ENCODE measurements at regions not wholly inside any gene's neighbourhood (a gene's known extent, or its start where the extent isn't known, plus 50 kb on each side); places are given as distances from the start of the nearest gene placed in this dataset.
"Not testable (repeated sequence)": the region's sequence is repeated elsewhere in the genome, so short reads cannot be mapped to it uniquely, and the experiment has no call there.

DNA sequence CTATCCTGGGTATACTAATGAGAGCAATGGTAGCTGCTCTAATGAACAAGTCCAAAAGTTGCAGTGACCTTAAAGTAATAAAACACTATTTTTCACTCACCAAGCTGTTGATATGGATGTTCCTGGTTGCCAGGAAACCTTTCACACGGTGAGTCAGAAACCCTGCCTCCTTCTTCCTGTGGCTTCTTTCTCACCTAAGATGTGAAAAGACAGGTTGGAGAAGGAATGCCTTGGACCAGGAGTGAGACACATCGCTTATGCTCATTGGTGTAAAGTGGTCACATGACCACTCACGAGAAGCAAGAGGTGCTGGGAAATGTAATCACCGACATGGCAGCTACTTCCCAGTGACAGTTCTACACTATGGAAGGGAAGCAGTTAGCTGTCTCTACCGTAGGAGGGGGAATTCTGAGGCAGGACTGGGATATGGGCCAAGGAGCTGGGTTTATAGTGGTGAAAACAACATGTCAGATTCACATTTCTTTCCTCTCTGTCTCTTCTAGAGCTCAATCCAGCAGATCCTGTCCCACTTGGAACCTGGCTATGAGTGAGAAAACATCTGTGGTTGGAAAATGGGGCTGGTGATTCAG is 320.4 kb upstream of the KLF4 start:
- DNase-seq, result no peak

- DNase-seq, result no peak
Measured at GRCh38 chr9:107807183-107807582, 317.6 kb upstream of the KLF4 start.

DNA sequence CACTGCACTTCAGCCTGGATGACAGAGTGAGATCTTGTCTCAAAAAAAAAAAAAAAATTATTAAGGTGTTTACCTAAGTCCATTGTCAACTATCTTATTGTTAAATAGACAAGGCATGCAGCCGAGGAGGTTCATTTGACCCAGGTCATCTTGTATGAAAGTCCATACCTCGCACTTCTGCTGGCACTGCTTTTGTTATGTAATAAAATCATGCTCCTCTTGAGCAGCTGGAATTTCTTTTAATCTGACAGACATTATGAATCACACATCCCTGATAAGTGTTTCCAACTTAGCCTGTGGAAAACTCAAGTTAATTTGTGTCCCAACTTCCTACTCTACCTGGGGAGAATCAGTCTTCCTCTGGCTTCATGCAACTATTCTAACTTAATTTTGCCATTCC is 315.6 kb upstream of the KLF4 start:
- no peak for DNase-seq

DNA sequence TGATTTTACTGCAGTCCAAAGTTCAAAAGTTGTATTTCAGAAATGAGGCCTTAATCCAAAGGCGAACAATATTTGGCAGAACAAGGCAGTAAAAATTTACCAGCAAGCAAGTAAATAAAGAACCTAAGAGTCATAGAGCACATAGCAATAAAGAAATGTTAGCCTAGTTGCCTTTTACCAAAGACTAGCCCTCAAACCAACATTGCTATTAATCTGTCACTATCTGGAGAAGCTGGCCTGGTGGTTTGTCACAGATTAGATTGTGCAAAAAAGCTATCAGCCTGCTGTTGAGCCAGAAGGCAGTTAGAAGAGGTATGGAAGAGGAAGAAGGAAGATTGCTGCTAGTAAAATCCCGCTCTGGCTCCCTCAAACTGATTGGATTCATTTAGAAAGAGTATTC is 304.7 kb upstream of the KLF4 start:
- DNase-seq, result no peak

- DNase-seq, result no peak
Measured at GRCh38 chr9:107793541-107793940, 304.0 kb upstream of the KLF4 start.

- DNase-seq, result no peak
Measured at GRCh38 chr9:107792596-107792995, 303.0 kb upstream of the KLF4 start.

DNA sequence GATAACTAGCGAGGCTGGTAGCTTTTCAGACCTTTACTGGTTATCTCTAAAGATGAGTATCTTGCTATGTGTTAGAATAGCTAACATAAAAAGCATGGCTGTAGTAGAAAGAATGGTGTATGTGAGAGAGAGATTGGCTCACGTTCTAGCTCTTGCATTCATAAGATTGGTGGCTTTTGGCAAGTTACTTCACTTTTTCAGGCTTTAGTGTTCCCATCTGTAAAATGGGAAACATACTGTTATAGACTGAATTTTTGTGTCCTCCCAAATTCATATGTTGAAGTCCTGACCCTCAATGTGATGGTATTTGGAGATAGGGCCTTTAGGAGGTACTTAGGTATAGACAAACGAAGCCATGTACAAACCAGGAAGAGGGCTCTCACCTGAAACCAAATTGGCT is 302.4 kb upstream of the KLF4 start:
- DNase-seq, result no peak

DNA sequence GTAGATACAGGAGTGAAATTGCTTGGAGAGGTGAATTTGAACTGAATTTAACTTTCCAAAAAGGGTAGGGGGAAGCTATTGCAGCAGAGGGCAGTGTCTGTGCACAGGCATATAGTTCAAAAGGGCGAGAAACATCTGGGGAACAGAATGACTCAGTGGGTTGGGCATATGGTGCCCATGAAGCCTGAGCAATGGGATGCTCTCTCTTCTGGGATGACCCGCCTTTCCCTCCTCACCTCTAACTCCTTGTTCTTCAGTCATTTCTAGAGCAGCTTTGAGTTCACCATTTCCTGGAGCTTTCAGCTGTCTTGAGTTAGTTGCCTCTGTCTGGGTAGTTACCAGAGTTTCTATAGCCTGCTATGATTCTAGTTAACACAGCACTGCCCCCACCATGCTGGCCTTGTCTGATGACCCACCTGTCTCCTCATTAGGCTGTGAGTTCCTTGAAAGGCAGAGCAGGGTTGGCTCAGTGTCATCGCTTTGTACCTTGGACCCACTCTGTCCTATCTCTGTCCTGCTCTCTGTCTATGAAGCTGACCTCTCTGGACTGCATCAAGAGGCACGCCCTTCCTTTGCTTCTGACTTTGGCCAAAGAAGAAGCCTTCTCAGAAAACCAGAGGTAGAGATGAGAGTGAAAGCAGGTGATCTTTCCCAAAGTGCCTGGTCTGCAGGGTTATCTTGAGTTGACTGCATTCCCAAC is 299.6 kb upstream of the KLF4 start:
- no peak for DNase-seq

DNA sequence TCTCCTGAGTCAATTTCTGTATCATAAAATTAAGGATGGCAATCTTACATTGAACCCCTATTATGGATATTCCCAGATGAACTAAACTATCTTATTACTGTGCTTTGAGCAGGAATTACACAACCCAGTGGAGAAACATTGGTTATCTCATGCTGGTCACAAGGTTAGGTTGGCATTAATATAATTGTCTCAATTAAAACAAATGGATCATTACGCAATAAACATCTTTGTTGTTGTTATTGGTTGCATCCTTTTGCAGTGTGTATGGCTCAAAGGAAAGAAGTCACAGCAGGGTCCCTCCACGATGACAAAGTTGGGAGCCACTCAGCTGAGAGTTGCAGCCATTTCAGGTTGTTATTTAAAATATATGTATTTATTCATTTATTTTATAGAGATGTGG is 297.0 kb upstream of the KLF4 start:
- no peak for DNase-seq

DNA sequence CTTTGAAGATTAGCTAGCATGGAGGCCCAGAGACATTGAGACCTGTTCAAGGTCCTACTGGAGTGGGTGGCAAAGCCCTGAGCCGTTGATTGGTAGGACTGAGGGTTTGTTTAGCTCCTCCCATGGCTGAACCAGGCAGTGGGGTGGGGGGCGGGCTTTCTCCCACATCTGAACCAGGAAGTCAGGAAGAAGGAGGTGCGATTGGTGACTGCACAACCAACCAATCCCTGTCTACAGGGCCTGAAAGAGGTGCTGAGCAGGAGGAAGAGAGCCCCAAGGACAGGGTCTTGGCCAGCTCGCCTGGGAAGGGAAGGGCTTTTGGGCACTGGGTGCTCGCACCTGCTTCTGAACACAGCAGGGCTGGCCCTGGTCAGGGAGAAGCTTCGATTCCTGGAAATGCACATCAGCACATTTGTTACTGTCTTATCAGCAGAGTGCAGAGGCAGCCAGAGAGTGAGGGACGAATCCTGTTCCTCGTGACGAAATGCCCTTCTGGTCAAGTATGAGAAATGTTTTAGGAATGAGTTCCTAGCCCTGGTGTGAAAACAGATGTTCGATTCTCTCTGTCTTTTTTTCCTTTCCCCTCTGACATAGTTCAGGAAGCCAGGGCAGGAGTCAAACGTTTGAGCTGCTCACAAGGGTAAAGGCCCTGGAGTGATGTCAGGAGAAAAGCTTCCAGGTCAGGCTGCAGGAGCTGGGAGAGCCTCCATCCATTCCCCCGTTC is 294.8 kb upstream of the KLF4 start:
- no peak for DNase-seq

DNA sequence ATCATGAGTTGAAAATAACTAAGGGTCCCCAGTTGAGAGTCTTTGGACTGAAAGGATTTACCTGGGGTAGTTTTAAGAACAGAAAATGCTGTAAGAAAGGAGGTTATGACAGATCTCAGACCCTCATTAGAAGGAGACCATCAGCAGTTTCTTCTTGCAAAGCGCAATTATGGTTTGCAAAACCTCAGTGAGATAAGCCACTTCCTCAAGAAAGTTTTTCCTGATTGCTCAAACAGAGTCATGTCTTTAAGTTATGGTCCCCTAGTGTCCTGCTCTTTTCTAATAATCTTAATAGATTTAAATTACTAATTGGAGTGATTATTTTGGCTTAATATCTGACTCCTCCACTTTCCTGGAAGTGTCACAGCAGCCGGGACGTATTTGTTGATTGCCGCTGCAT is 293.2 kb upstream of the KLF4 start:
- DNase-seq, result no peak

- DNase-seq, result no peak
Measured at GRCh38 chr9:107782381-107782780, 292.8 kb upstream of the KLF4 start.

DNA sequence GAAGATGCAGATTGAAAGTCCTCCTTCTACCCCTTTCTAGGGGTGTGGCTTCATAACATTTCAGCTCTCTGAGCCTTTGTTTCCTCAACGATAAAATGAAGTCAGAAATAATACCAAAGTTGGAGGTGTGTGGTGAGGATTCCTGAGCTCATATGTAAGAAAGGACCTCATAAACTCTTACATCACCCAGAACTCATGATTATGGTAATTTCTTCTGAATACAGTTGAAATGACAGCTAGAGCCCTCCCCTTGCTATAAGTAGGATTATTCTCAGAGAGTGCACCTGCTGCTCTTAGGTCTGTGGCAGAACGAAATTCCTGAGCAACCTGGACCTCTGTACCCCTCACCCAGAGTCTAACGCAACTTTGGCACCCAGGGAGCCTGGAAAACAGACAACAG is 291.4 kb upstream of the KLF4 start:
- DNase-seq, result no peak

DNA sequence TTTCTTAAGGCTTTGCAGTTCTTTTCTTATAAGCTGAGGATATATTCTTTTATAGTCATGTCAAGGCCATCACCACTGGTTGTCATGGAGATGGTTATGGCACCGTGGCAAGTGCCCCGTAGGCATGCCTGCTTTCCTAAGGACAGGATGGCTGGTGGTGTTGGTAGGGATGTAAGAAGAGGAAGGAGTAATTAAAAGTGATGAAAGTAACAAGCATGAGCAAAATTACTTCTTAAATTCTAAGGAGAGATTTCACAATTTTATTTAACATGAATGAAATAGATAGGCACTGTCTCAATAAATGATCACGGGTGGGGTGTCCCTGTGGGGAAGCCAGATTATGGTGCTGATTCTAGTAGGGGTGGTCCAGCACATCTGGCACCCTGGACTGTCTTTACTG is 290.2 kb upstream of the KLF4 start:
- no peak for DNase-seq

DNA sequence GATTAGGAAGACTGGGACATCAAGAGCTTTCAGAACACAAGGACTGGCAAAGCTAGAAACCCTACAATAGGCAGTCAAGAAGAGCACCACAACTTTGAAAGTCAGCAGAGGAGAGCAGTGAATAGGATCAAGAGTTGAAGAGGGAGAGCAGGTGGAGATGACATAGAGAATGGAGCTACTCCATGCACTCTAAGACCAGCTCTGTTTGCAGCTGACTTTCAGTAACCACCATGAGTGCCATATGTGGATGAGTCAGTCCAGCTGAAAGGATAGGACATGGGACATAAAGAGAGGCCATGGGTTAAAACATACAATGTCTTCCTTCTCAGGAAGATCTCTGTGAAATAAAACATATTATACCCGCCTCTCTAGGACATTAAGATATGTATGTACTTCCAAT is 289.1 kb upstream of the KLF4 start:
- DNase-seq, result no peak

DNA sequence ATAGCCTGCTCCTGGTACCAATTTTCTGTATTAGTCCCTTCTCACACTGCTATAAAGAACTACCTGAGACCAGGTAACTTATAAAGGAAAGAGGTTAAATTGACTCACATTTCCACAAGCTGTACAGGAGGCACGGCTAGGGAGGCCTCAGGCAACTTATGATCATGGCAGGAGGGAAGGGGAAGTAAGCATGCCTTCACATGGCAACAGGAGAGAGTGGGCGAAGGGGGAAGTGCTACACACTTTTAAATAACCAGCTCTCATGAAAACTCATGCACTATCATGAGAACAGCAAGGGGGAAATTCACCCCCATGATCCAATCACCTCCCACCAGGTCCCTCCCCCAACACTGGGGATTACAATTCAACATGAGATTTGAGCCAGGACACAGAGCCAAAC is 284.5 kb upstream of the KLF4 start:
- DNase-seq, result not testable (repeated sequence)

DNA sequence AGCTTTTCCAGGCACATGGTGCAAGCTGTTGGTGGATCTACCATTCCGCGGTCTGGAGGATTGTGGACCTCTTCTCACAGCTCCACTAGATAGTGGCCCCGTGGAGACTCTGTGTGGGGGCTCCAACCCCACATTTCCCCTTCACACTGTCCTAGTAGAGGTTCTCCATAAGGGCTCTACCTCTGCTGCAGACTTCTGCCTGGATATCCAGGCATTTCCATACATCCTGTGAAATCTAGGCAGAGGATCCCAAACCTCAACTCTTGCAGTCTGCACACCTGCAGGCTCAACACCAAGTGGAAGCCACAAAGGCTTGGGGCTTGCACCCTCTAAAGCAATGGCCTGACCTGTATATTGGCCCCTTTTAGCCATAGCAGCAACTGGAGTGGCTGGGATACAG is 283.4 kb upstream of the KLF4 start:
- no peak for DNase-seq

- no peak for DNase-seq
Measured at GRCh38 chr9:107770716-107771115, 281.1 kb upstream of the KLF4 start.

- no peak for DNase-seq
Measured at GRCh38 chr9:107768224-107768623, 278.7 kb upstream of the KLF4 start.

- DNase-seq, result no peak
Measured at GRCh38 chr9:107767711-107768110, 278.1 kb upstream of the KLF4 start.

DNA sequence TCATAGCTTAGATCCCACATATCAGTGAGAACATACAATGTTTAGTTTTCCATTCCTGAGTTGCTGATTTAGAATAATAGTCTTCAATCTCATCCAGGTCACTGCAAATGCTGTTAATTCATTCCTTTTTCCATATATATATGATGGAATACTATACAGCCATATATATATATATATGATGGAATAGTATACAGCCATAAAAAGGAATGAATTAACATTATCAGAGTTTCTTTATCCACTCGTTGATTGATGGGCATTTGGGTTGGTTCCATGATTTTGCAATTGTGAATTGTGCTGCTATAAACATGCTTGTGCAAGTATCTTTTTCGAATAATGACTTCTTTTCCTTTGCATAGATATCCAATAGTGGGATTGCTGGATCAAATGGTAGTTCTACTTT is 273.9 kb upstream of the KLF4 start:
- not testable (repeated sequence) for DNase-seq

DNA sequence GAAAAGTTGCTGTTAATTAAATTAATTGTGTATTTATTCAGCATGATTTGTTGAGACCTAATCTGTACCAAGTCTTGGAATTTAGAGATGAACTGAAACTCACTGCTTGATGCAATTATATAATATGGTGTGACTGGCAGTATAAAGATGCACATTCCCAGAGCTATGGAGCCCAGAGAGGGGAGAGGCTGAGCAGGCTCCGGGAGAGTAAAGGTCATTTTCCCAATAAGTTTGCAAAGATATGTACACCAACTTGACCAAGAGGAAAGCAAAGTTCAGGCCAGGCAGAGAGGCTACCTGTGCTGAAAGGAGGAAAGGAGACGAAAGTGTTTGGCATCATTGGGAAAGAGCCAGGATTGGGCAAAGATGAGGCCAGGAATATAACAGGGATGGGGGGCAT is 271.7 kb upstream of the KLF4 start:
- no peak for DNase-seq

GRCh38 chr9:107760469-107761242 is 271.1 kb upstream of the KLF4 start:
- DNase-seq, result no peak

DNA sequence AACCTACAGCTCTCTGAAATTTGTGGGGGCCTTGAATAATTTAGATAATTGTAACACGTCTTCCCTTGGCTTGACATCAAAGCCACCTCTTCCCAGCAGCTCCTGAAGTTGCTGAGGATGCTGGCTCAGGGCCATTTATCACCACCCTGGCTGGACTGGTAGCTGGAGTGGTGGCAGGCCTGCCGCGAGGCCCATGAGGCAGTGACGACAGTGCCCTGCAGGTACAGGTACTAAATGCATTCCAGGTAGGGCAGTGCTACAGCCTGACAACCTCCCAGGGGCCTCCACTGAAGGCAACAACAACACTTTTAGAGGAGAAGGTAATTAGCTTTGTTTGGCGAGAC is 270.2 kb upstream of the KLF4 start:
- DNase-seq, result no peak
